ENCODE measurements at regions not wholly inside any gene's neighbourhood (a gene's known extent, or its start where the extent isn't known, plus 50 kb on each side); places are given as distances from the start of the nearest gene placed in this dataset.
A peak's percentile ranks its signal among the peaks of the same experiment; 100 is the strongest.

DNA sequence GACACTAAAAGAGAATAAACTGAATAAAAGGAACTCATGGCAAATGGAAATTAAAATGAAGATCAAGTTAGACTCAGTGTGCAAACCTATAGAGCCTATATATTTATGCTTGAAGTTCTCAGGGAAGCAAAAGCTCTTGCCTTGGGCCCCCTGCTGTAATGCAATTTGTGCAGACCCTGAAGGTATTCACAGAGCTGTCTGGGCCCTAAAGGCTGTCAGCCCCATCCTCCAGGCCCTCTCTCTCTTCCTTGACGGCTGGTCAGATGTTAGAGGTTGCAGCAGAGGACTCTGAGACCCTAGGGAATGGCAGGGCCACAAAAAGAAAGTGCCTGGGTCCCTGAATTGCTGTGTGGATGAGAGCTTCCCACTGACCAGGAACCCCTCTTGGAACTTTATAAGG lies 283.9 kb upstream of the TUT7 start:
- TF ChIP-seq CTCF (IDR thresholded peaks at IDR 0.05), result no peak
- ATAC-seq (ENCODE audit: low FRiP score) (no peak), DNase-seq (ENCODE audit: low spot score) (no peak)

DNA sequence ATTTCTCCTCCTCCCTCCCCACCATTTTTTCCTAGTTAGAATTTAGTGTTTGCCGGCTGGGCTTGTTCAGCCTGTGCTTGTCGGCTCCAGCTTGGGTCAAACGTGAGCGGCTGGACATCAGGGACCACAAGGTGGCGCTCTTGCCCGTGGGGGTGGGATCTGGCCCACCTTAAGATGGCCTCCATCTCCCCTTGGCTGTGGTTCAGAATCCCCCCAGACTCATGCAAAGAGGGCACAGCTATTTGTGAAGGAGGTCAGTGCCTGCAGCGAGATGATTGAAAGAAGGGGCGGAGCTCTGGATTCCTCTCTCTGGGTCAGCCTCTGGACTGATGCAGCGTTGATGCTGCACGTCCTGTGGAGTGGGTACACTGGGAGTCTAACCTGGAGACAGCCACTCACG lies 283.3 kb upstream of the TUT7 start:
- ATAC-seq (ENCODE audit: low FRiP score) (peak; percentile 20), DNase-seq (ENCODE audit: low spot score) (no peak)
- TF ChIP-seq CTCF (IDR thresholded peaks at IDR 0.05), result no peak

- TF ChIP-seq CTCF (IDR thresholded peaks at IDR 0.05), result no peak
- ATAC-seq (ENCODE audit: low FRiP score), result no peak
- no peak for DNase-seq (ENCODE audit: low spot score)
These were observed 282.3 kb upstream of the TUT7 start for GRCh38 chr9:86636519-86636918.

- no peak for TF ChIP-seq CTCF (IDR thresholded peaks at IDR 0.05)
- no peak for DNase-seq (ENCODE audit: low spot score)
- ATAC-seq (ENCODE audit: low FRiP score), result no peak
These were observed 281.8 kb upstream of the TUT7 start for GRCh38 chr9:86636038-86636437.

DNA sequence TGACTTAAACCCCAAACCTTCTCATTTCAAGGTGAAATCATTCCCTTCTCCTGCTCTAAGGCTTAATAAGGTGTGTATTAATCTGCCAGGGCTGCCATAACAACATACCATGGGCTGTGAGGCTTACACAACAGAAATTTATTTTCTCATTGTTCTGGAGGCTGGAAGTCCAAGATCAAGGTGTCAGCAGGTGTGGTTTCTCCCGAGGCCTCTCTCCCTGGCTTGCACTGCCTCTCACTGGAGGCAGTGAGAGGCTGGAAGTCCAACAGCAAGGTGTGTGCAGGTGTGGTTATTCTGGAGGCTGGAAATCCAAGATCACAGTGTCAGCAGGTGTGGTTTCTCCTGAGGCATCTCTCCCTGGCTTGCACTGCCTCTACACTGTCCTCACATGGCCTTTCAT lies 280.3 kb upstream of the TUT7 start:
- ATAC-seq (ENCODE audit: low FRiP score) (no peak), DNase-seq (ENCODE audit: low spot score) (no peak)
- TF ChIP-seq CTCF (IDR thresholded peaks at IDR 0.05), result no peak

GRCh38 chr9:86633945-86634344 lies 279.7 kb upstream of the TUT7 start:
- no peak for TF ChIP-seq CTCF (IDR thresholded peaks at IDR 0.05)
- no peak for DNase-seq (ENCODE audit: low spot score)
- ATAC-seq (ENCODE audit: low FRiP score), result no peak

- no peak for ATAC-seq (ENCODE audit: low FRiP score)
- no peak for TF ChIP-seq CTCF (IDR thresholded peaks at IDR 0.05)
These were observed 278.3 kb upstream of the TUT7 start for GRCh38 chr9:86632537-86632936.

More at GRCh38 chr9:86632537-86632936, 278.3 kb upstream of the TUT7 start:
- no peak for DNase-seq (ENCODE audit: low spot score)
